ENCODE measurements at regions not wholly inside any gene's neighbourhood (a gene's known extent, or its start where the extent isn't known, plus 50 kb on each side); places are given as distances from the start of the nearest gene placed in this dataset.

DNA sequence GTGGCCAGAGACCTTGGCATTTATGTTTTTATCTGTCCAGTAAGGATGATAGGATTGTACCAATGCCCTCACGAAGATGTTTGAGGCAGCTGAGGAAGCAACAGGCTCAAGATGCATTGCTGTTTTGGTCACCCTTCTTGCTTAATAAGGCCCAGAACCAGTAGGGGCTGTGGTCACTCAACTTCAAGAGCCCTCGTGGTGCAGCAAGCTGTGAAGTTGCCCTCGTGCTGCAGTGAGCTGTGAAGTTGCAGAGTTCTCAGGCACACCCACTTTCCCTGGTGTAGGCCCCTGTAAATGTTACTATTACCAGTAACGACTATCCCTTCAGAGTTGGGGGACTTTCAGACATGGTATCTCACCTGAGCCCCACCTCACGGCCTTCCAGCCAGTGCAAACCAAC lies 207.6 kb upstream of the LYZL1 start:
- DNase-seq (ENCODE audit: low read depth): no peak

DNA sequence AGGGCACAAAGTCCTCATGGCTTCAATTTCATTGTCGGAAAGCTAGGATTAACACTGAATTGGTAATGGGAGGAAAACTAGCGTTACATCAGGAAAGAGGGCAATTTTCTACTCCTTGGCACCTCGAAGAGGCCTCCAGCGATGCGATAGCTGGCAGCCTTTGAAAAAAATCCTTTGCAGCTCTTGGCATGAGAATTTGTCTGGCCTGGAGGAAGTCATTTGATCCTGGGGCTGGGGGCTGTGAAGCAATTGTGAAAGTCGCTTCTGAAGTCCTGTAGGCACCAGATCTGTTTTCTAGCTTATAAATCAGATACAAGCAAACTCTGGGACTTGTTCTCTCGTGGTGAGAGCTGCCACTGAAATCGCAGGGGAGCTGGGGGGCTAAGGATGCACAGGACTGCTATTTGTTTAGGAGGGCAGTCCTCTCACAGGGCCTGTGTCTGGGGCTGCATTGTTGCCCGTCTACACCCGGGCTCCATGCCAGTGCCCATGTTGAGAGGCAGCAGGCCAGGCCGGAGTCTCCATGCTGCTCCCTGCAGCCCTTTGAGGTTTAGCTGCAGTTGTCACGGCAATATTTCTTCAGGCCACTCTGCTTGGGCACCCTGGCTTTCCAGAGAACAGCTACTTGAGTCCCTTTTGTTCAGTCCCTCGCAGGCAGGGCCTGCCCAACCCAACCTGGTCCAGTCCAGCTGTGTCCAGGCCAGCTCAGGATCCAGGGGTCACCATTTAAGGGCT lies 206.8 kb upstream of the LYZL1 start:
- no peak for DNase-seq (ENCODE audit: low read depth)

DNA sequence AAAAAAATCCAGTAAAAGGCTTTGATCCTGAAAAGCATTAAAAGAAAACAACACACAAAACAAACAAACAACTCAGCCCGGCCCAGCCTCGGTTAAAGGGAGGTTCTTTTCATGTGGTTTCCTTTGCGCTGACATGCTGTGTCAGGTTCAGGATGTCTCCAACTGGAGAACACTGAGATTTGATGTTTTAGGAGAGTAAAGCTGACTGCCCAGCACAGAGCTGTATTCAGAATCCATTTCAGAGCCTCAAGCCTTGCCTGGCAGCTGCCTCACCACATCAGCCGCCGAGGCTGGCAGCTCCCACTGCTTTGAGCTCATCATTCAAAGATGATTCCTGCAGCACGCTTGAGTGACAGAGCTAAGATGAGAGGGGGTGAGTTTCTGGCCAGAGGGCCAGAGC lies 205.8 kb upstream of the LYZL1 start:
- no peak for DNase-seq (ENCODE audit: low read depth)

DNA sequence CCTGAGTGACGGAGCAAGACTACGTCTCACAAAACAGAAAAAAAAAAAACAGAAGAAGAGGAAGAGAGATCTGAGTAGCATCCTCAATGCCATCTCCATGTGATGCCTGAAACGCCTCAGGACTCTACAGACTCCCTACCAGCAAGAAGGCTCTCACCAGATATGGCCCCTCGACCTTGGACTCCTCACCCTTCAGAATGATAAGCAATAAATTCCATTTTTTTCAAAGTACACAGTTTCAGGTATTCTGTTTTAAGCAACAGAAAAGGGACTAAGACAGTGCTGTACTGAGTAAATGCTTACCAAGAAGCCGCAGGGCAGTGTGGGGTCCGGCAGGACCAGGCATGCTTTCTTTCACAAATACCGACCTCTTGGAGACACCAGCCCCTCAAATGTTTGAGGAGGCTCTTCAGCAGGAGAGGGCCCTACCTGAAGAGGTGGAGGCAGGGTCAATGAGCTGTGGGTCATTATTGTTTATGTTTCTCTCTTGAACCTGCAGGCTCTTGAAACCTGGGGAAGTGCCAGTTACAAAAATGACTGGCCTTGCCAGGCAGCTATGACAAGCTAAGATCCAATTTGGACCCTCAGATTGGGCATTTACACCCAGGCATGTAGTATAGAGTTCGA lies 204.1 kb upstream of the LYZL1 start:
- no peak for DNase-seq (ENCODE audit: low read depth)

DNA sequence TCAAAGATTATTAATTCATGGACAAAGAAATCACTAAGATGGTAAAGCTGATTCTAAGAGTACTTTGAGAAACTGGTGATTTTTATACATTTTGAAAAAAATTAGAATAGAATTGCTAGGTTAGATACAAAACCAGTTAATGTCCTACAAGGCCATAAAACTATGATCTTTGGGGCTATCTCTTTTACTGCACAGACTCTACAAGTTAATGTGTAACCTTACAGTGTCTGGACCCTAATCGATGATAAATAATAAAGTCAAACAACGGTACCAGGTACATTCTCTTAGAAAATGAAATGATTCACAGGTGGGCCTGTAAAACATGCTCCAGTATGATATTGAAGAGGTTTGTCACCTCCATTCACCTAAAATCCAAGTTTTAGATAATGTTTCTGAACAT lies 199.8 kb upstream of the LYZL1 start:
- no peak for DNase-seq (ENCODE audit: low read depth)

DNA sequence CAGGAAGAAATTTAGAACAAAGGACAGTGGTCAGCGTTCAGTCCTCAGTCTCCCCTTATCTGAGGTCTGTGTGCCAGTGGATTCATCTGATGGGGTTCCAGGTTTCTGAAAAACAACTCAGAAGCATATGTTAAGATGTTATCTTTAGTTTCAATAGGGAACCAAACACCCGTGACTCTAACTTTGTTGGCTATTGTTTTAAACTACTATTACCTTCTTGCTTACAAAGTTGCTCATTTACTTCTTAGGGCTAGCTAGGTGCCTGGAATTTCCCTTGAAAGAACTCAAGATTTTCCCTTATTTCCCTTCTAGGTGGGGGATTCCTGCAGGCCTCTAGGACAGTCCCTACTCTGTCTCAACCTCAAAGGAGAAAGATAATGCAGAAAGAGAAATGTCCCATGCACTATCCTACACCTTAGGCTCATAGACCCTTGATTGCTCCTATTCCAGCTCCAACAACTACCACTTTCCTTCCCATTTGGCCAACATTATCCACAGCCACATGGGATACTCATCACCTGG lies 192.5 kb upstream of the LYZL1 start:
- DNase-seq (ENCODE audit: low read depth): no peak

DNA sequence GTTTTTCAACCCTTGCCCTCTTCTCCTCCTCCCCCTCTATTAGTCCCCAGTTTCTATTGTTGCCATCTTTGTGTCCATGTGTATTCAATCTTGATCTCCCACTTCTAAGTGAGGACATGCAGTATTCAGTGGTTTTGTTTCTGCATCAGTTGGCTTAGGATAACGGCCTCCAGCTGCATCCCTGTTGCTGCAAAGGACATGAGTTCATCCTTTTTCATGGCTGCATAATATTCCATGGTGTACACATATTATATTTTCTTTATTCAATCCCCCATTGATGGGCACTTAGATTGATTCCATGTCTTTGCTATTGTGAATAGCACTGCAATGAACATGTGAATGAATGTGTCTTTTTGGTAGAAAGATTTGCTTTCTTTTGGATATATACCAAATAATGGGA lies 190.4 kb upstream of the LYZL1 start:
- no peak for DNase-seq (ENCODE audit: low read depth)

DNA sequence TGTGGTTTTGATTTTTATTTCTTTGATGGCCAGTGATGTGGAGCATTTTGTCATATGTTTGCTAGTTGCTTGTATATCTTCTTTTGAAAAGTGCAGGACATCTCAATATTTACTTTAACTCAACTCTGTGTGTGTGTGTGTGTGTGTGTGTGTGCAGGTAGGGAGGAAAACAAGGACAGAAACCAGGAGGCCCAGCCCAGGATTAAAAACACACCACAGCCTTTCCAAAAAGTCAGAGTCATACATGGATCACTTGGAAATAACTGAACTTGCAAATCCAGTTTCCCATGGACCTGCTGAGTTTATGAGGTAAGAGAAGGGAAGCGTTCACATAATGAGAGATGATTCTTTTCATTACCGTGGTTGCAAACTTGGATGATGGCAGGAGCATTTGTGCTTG lies 189.9 kb upstream of the LYZL1 start:
- DNase-seq (ENCODE audit: low read depth): no peak

DNA sequence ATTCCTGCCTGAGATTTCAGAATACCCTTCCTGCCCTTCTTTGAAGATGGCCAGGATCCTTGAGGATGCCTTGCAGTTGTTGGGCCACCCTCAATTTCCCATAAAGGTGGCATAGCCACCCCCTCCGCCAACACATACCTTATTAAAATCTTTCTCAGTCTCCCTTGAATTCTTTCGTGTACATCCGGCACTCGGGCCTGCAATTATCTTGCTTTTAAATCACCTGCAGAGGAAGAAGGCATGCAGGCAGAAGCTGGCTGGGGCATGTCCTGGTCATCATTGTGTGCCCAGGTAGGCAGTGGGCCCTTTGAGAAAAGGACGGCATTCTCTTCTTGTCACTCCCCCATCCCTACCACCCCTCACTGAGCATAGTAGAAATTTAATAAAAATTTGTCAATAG lies 189.5 kb upstream of the LYZL1 start:
- DNase-seq (ENCODE audit: low read depth): no peak

DNA sequence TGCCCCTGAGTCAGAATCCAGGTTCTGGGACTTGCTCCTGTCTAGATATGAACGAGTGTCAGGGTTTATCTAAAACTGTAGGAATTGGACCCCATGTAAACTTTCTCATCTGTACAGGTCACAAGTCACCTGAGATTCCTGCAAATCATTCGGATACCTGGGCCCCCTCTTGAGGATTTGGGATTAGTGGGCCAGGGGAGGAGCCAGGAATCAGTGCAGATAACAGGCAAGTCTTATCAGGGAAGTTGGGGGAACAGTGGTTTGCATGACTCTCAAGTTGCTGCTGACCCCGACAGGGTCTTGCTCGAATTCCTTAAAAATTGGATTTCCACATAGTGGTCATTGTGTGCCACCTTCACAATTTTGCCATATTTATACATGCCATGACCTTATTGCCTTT lies 188.4 kb upstream of the LYZL1 start:
- no peak for DNase-seq (ENCODE audit: low read depth)

DNA sequence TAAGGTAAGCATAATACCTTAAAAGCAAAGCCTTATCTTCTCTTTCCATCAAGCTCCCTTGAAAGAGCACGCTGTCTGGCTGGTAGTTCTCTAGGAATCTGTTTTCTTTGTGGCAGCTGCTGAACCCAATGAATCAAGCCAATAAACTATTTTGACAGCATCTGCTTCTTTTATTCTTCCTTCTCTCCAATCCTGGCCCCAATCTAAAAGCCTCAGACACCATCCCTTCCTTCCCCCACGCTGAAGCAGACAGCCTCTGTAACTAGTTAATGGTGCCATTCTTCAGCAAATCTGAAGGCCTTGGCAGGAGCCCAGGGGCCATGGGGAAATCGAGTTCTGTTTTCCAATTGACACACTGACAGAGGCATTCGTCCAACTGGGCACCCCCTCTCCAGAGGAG lies 186.6 kb upstream of the LYZL1 start:
- peak; percentile 7 for DNase-seq (ENCODE audit: low read depth)

DNA sequence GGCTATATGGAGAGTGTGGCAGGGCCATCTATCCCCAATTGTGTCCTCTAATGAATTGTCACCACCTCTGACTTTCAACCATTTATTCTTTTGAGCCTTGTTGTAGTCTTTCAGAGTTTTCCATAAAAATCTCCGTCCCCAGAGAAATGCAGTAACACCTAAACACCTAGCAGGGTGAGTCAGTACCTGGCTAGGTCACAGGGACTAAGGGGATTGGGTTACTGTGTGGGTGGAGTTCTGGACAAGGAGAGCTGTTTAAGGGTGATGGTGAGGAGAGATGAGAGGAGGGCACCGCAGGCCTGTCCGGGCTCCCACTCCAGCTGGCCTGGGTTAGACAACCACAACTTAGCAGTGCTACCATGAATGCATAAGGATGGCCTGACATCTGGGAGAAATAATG lies 186.2 kb upstream of the LYZL1 start:
- no peak for DNase-seq (ENCODE audit: low read depth)

DNA sequence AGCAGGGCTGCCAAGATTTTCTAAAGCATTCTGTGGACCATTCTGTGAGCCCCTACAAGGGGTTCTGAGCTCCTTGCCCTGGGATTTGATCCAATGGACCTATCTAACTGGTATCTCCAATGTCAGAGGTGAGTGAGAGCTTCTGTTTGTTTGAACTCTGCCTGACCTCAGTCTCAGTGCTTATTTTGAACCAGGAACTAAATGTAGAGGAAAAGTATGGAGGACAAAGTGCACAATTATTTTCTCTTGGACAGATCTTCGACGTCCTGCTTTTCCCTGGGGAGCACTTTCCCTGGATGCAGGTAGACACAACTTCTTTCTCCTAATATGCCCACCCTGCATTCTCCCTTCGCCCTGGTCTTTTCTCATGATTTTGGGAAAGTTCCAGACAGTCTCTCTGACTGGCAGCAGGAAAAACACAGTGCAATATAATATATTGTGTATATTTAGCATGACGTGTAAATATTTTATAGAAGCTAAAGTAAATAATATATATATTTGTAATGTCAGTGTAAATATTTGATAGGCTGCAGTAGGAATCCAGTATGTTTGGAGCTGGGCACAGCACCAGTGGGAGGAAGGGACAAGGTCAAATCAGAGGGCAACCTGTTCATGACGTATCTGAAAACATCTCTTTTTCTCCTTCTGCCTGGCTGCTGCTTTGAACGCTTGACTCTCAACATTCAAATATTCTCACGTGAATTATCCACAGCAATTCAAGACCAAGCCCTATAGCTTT lies 184.0 kb upstream of the LYZL1 start:
- no peak for DNase-seq (ENCODE audit: low read depth)

DNA sequence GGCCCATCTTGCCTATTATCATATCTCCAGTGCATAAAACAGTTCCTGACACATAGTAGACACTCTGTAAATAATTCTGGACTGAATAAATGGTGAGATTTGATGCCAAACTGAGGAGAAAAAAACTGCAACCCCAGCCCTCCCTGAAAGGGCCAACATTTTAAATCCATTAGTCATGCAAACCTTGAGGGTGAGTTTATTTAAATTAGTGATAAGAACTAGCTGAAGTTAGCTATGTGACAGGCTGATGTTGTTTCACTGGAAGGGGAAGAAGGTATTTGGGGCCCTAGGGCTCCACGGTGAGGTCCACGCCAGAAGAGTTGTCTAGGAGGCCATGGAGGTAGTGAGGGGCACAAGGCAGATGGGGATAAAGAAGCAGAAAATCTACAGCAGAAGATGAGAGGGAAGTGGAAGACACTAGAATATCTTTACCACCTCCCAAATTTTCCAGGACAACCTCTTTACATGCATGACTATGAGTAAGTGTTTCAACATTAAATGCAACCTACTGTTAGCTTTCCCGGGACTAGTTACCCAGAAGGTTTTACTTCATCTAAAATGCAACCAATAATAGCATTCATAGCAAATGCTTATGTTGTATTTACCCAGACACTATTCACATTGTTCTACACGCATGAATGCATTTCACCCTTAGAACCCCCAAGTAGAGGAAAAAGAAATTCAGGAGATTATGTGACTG lies 183.2 kb upstream of the LYZL1 start:
- DNase-seq (ENCODE audit: low read depth): peak; percentile 85

DNA sequence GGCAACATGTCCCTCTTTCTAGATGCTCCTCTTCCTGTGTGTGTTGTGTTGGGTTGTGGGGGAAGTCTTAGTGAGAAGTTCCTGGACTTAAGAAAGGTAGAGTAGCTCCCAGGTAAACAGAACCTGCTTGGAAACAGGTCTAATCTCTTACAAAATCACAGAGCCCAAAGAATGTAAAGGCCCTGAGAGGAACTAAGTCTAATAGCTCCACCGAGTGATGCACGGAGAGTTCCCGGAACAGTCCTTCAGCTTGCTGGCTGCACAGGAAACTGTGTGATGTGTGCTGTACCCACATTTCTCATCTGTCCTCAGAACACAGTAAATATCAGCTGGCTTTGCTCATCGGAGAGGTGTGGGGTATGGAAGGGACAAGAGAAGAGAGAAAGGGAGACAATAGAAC lies 182.6 kb upstream of the LYZL1 start:
- no peak for DNase-seq (ENCODE audit: low read depth)

DNA sequence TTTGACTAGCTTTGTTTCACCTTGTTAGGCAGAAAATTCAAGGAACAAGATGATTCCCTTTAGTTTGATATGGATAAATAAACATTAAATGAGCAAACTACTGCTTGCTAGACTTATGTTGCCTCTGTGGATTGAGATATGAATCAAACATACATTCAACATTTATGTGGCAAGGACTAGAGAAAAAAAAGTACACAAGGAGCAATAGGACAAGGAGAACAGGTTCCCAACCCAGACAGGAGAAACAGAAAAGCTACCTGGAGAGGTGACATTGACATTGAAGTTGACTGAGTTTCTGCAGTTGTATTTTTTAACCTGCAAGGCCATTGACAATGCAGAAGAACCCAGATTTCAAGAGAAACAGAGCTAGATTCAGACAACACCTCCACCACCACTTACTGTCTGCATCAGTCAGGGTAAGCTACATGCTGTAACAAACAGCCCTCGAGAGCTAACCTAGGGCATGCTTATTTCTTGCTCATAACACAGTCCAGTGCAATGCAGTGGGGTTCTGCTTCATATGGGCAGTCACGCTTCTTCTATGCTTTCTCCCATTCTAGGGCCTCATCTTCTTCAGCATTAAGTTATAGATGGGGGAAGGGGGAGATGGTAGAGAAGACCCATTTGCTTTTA lies 180.9 kb upstream of the LYZL1 start:
- no peak for DNase-seq (ENCODE audit: low read depth)

DNA sequence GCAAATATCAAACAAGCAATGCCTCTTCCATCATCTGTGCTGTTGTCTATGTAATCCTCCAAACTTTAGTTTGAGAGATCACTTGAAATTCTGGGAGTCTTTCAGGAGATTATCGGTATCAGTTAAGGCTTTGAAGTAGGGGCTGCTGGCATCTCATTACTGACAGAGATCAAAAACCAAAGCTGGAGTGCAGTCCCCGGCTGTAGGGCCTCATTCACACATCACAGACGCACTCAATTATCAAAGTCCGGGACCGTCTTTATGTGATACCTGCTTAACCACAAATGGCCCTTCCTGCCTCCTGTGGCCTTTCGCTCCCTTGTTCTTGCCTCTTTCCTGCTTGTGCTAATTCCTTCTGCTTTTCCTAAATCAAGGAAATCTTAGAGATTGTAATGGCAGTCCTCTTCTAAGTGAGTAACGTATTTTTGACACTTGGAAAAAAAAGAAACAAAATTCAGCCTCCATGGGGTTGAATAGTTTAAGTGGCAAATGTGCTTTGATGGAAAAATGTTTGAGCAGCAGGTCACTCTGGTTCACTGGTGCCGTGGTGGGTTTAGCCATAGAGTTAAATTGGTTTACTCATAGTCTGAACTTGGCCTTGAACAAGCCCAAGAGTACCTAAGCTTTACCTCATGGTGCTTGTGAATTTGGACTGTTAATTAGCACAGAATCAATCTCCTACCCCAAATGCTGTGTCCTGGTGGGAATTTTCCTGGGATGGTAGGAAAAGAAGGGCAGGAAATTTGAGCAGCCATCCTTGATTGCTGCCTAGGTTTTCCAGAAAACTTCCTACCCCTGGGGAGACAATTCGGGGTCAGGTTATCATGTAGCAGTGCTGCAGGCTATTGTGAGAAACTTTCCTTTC lies 178.9 kb upstream of the LYZL1 start:
- no peak for DNase-seq (ENCODE audit: low read depth)

DNA sequence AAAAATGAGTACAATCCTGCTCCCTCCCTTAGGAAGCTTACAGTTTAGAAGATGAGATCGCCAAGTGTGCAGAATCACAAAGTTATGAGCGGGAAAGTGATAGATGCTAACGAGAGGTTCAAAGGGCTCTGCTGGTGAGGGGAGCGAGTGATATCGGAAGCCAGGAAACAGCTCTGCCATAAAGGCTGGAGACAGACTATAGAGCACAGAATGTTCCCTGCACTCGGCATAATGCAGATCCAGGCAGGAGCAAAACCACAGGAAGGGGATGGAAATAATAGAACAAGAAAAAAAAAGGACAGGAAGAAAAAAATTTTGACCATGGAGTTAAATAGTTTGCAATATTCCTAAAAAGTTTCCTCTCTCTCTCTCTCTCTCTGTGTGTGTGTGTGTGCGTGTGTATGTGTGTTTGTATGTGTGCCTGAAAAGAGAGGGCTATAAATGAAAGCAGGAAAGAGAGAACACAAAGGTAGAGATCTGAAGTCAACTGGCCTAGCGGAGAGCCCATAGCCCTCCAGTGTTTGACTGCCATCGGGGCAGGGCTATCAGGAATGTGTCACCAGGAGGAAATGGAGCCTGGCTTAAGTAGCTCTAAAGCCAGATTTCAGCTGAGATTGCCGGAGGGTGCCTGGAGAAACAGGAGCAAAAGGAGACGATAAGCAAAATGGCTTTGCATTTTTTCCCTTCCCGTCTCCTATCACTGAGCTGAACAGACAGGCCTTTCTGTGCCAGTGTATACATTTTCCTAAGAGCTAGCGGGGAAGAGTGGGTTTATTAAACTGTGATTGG lies 175.8 kb upstream of the LYZL1 start:
- no peak for DNase-seq (ENCODE audit: low read depth)

DNA sequence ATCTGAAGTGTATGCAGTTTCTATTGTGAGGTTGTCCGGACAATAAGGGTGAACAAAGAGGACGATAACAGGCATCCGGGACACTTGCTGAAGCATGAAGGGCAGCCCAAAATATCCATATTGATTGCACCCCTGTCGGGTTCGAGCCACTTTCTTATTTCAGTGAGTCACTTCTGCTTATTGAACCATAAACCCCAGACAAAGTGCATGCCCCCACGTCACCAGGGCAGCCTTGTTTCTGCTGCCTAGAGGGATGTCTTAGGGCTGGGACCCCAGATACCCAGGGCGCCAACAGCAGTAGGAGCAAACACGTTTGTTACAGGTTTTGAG lies 175.3 kb upstream of the LYZL1 start:
- DNase-seq (ENCODE audit: low read depth): no peak

DNA sequence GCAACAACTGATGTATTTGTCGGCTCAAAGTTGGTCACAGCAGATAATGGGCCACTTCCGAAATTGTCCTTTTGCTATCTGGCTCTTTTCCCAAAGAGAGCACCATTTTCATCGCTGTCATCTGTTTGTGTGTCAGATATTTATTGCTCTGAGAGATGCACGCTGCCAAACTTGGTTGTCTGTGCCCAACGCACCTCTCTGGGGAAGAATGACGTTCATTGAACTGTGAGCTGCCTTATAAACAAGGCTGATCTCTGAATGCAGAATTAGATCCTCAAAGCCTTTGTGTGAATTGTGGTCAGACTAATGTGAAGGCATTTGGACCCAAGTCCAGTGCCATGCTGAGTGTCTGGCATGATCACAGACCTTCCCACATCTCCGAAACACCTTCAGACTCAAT lies 174.7 kb upstream of the LYZL1 start:
- DNase-seq (ENCODE audit: low read depth): no peak

All from EH (cell line).